ENCODE measurements at regions not wholly inside any gene's neighbourhood (a gene's known extent, or its start where the extent isn't known, plus 50 kb on each side); places are given as distances from the start of the nearest gene placed in this dataset.
A peak's percentile ranks its signal among the peaks of the same experiment; 100 is the strongest.
"Not testable (repeated sequence)": the region's sequence is repeated elsewhere in the genome, so short reads cannot be mapped to it uniquely, and the experiment has no call there.

DNA sequence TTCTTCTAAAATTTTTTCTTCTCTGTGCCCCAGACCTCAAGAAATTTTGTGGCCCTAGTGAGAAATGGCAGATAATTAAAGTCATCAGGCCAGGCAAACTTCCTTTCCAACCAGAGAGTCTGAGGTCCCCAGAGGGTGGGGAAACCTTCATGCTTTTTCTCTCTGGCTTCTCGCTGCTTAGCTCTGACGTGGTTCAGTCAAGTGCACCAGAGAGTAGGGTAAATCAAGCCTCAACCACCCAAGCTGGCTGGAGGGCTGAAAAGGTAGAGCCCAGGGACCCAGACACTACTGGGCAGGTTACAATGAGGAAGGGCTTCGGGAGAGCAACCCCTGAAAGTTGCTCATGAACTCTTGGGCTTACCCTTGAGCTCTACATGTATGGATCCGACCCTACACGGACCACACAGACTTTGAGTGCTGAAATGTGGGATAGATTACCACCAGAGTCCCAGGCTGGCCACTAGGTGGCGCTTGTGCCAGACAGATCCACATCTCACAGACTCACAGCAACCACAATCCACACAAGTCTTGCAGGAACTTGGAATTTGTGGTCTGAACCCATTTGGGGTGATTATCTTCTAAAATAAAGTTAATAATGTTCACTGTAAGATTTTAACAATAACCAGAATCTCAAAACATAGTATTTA is 323.5 kb downstream of the KLF13 start:
- DNase-seq: peak; percentile 79

GRCh38 chr15:31656915-31657314 is 330.3 kb downstream of the KLF13 start:
- ATAC-seq; H3K27me3 ChIP-seq; H3K4me1 ChIP-seq; DNase-seq; H3K4me3 ChIP-seq; H3K36me3 ChIP-seq; intact Hi-C loops (cut with DNase I); H3K27ac ChIP-seq; H3K9me3 ChIP-seq: not testable (repeated sequence)

More for the DNA sequence above, 323.5 kb downstream of the KLF13 start:
- TF ChIP-seq CTCF (IDR thresholded peaks at IDR 0.05): peak; percentile 42
- H3K36me3 ChIP-seq; H3K9me3 ChIP-seq; H3K27me3 ChIP-seq; H3K4me1 ChIP-seq; intact Hi-C loops (cut with DNase I); H3K27ac ChIP-seq; H3K4me3 ChIP-seq: not testable (repeated sequence)
- ATAC-seq: peak; percentile 91

DNA sequence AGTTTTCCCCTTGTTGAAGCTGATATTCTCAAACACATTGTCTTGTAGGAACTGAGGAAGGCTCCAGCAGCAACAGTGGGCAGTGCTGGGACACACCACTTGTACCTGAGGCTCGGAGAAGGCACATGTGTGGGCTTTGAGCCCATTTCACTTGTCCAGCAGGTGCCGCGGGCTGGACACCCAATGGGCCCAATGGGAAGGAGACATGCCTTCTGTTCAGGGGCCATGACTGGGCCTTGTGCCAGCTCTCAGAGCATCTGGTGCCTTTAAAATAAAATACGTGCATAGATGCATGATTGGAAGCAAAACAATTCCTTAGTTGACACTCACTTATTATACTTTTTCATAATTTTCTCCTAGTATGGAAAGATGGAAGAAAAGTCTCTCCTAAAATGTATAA is 334.2 kb downstream of the KLF13 start:
- intact Hi-C loops (cut with DNase I): no loop called here
- no peak for TF ChIP-seq CTCF (IDR thresholded peaks at IDR 0.05)

GRCh38 chr15:31665732-31666131 is 339.1 kb downstream of the KLF13 start:
- ATAC-seq; H3K36me3 ChIP-seq; H3K27me3 ChIP-seq; H3K9me3 ChIP-seq; H3K4me3 ChIP-seq; DNase-seq; H3K27ac ChIP-seq; H3K4me1 ChIP-seq; intact Hi-C loops (cut with DNase I): not testable (repeated sequence)

More for the DNA sequence above, 334.2 kb downstream of the KLF13 start:
- ATAC-seq (no peak), DNase-seq (no peak)
- Histone ChIP-seq H3K27ac (no peak overlapping the region), H3K27me3 (no peaks in the 10 kb centered on the region), H3K4me3 (no peak overlapping the region), H3K36me3 (no peaks in the 10 kb centered on the region), H3K9me3 (no peaks in the 10 kb centered on the region), H3K4me1 (no peaks in the 10 kb centered on the region)

GRCh38 chr15:31669158-31669908 is 342.7 kb downstream of the KLF13 start:
- H3K4me3 ChIP-seq; DNase-seq; H3K27ac ChIP-seq; ATAC-seq; H3K27me3 ChIP-seq; intact Hi-C loops (cut with DNase I); H3K9me3 ChIP-seq; H3K36me3 ChIP-seq; H3K4me1 ChIP-seq: not testable (repeated sequence)

GRCh38 chr15:31673263-31673662 is 346.6 kb downstream of the KLF13 start:
- intact Hi-C loops (cut with DNase I); H3K4me1 ChIP-seq; ATAC-seq; H3K4me3 ChIP-seq; H3K27me3 ChIP-seq; H3K27ac ChIP-seq; DNase-seq; H3K36me3 ChIP-seq; H3K9me3 ChIP-seq: not testable (repeated sequence)

GRCh38 chr15:31681529-31682259 is 348.6 kb upstream of the CHRNA7 start:
- DNase-seq; intact Hi-C loops (cut with DNase I); H3K4me1 ChIP-seq; ATAC-seq; H3K9me3 ChIP-seq; H3K4me3 ChIP-seq; H3K27ac ChIP-seq; H3K36me3 ChIP-seq; H3K27me3 ChIP-seq: not testable (repeated sequence)

- H3K4me1 ChIP-seq; H3K27me3 ChIP-seq; H3K9me3 ChIP-seq; ATAC-seq; H3K27ac ChIP-seq; H3K4me3 ChIP-seq; DNase-seq; H3K36me3 ChIP-seq; intact Hi-C loops (cut with DNase I): not testable (repeated sequence)
These were observed 343.2 kb upstream of the CHRNA7 start for GRCh38 chr15:31687088-31687487.

DNA sequence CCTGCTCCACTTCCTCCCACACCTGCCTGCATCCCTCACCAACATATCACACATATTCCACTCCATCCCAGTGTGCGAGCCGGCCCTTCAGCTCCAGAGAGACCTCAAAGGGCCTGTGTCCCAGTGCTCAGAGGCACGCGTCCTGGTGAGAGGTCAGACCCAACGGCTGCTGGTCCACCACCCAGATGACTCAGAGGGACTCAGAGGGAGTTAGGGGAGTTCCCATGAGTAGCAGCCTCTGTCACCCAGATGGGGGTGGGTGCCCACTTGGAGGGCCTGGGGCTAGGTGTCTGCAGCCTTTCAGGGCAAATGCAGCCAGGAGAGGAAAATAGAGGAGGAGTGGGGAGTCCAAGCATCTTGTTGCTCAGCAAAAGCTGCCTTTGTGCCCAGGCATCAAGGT is 333.8 kb upstream of the CHRNA7 start:
- H3K9me3 ChIP-seq; H3K27ac ChIP-seq; H3K4me1 ChIP-seq; H3K4me3 ChIP-seq; H3K36me3 ChIP-seq; ATAC-seq; intact Hi-C loops (cut with DNase I); DNase-seq; H3K27me3 ChIP-seq: not testable (repeated sequence)

- H3K27ac ChIP-seq; H3K36me3 ChIP-seq; H3K4me1 ChIP-seq; H3K9me3 ChIP-seq; H3K4me3 ChIP-seq; ATAC-seq; DNase-seq; H3K27me3 ChIP-seq; intact Hi-C loops (cut with DNase I): not testable (repeated sequence)
These were observed 325.1 kb upstream of the CHRNA7 start for GRCh38 chr15:31705076-31705678.

- DNase-seq; H3K27ac ChIP-seq; H3K4me1 ChIP-seq; H3K36me3 ChIP-seq; H3K4me3 ChIP-seq; intact Hi-C loops (cut with DNase I); H3K27me3 ChIP-seq; H3K9me3 ChIP-seq; ATAC-seq: not testable (repeated sequence)
These were observed 322.2 kb upstream of the CHRNA7 start for GRCh38 chr15:31707944-31708702.
